ENCODE measurements at regions not wholly inside any gene's neighbourhood (a gene's known extent, or its start where the extent isn't known, plus 50 kb on each side); places are given as distances from the start of the nearest gene placed in this dataset.
"Not testable (repeated sequence)": the region's sequence is repeated elsewhere in the genome, so short reads cannot be mapped to it uniquely, and the experiment has no call there.

GRCh38 chr2:89326455-89326854, 635.0 kb downstream of the RPIA start:
- DNase-seq = not testable (repeated sequence)

- not testable (repeated sequence) for DNase-seq
These were observed 637.3 kb downstream of the RPIA start for GRCh38 chr2:89328790-89329189.
